Stimulated activated naive CD4-positive, alpha-beta T cell treated with Interleukin-2 at 50 U/mL for 16 hours (primary cell): ENCODE measurements at regions not wholly inside any gene's neighbourhood (a gene's known extent, or its start where the extent isn't known, plus 50 kb on each side); places are given as distances from the start of the nearest gene placed in this dataset.
"Not testable (repeated sequence)": the region's sequence is repeated elsewhere in the genome, so short reads cannot be mapped to it uniquely, and the experiment has no call there.

Source experiments
- DNase-seq: peaks from one replicate; lab custom pipeline; 2025; lab: John Stamatoyannopoulos, UW

- no peak for DNase-seq
Measured at GRCh38 chr1:143611159-143611558, 360.6 kb downstream of the FAM72C start.

DNA sequence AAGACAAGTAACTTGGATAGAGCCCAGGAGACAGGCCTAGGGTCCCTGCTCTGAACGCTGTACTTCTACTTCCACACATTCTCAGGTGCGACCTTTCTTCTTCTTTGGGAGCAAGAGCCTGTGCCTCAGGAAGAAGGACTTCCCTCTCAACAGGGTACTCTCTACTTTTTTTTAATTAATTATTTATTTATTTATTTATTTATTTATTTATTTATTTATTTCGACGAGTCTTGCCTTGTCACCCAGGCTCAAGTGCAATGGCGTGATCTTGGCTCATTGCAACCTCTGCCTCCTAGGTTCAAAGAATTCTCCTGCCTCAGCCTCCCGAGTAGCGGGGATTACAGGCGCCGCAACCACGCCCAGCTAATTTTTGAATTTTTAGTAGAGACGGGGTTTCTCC, 361.6 kb downstream of the FAM72C start:
- DNase-seq, result no peak

GRCh38 chr1:143604887-143605286, 366.9 kb downstream of the FAM72C start:
- DNase-seq, result no peak

GRCh38 chr1:143584508-143584907, 387.3 kb downstream of the FAM72C start:
- DNase-seq, result no peak

DNA sequence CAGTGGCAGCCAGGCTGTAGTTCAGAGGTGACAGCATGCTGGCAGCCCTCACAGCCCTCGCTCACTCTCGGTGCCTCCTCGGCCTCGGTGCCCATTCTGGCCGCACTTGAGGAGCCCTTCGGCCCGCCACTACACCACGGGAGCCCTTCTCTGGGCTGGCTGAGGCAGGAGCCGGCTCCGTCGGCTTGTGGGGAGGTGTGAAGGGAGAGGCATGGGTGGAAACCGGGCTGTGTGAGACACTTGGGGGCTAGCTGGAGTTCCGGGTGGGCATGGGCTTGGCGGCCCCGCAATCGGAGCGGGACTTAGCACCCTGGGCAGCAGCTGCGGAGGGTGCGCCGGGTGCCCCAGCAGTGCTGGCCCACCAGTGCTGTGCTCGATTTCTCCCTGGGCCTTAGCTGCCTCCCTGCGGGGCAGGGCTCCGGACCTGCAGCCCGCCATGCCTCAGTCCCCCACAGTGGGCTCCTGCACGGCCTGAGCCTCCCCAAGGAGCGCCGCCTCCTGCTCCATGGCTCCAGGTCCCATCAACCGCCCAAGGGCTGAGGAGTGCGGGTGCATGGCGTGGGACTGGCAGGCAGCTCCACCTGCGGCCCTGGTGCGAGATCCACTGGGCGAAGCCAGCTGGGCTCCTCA, 396.8 kb downstream of the FAM72C start:
- DNase-seq, result no peak

DNA sequence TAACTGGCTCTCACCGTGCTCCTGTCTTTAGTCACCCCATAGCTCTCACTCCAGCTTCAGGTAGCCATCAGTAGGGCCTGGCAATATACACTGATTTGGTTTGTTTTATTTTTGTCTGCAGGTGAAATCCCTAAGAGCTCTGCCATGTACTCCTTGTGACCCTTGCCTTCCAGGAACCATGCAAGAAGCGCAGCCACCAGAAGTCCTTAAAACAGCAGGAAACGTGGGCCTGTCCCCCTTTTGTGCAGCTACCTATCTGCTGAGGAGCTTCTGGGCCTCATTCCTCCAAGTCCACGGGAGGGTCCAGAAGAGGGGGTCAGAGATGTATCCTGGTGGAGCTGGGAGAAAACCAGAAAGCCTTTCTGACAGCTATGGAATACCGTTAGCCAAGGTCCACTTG, 399.1 kb downstream of the FAM72C start:
- not testable (repeated sequence) for DNase-seq

GRCh38 chr1:143563761-143564160, 408.0 kb downstream of the FAM72C start:
- not testable (repeated sequence) for DNase-seq

DNA sequence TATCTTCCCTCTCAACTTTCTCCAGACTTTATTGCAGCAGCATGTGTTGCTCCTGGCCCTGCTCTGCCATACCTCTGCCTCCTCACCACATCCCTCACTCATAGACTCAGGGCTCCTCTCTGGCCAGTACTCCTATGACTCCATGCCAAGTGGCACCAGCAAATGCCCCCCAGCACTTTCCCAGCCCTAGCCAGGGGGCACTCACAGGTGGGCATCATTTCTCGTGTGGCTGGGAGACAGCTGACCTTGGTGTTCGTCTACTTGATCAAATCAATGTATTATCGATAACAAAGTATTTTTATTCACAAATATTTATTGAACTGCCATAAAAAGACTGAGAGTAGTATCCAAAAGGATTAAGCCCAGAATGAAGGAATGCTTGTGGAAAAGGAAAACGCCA, 418.2 kb downstream of the FAM72C start:
- DNase-seq, result no peak

DNA sequence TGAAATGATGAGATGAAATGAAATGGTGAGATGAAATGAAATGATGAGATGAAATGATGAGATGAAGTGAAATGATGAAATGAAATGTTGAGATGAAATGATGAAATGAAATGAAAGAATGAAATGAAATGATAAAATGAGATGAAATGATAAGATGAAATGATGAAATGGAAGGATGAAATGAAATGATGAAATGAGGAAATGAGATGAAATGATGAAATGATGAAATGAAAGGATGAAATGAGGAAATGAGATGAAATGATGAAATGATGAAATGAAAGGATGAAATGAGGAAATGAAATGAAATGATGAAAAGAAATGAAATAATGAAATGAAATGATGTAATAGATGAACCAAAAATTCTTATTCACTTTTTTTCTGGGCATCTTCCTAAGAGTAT, 467.1 kb downstream of the FAM72C start:
- not testable (repeated sequence) for DNase-seq

DNA sequence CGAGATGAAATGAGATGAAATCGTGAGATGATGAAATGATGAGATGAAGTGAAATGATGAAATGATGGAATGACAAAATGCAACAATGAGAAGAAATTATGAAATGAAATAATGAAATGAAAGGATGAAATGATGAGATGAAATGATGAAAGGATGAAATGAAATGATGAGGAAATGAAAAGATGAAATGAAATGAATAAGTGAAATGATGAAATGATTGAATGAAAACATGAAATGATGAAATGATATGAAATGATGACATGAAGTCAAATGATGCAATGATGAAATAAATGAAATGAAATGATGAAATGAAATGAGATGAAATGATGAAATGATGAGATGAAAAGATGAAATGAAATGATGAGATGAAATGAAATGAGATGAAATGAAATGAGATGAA, 467.7 kb downstream of the FAM72C start:
- DNase-seq, result not testable (repeated sequence)

- DNase-seq, result not testable (repeated sequence)
Measured at GRCh38 chr1:143503048-143503447, 468.7 kb downstream of the FAM72C start.

- DNase-seq, result not testable (repeated sequence)
Measured at GRCh38 chr1:143502038-143502437, 469.7 kb downstream of the FAM72C start.

GRCh38 chr1:143498059-143498749, 473.6 kb downstream of the FAM72C start:
- not testable (repeated sequence) for DNase-seq

- no peak for DNase-seq
Measured at GRCh38 chr1:143497374-143497747, 474.4 kb downstream of the FAM72C start.

DNA sequence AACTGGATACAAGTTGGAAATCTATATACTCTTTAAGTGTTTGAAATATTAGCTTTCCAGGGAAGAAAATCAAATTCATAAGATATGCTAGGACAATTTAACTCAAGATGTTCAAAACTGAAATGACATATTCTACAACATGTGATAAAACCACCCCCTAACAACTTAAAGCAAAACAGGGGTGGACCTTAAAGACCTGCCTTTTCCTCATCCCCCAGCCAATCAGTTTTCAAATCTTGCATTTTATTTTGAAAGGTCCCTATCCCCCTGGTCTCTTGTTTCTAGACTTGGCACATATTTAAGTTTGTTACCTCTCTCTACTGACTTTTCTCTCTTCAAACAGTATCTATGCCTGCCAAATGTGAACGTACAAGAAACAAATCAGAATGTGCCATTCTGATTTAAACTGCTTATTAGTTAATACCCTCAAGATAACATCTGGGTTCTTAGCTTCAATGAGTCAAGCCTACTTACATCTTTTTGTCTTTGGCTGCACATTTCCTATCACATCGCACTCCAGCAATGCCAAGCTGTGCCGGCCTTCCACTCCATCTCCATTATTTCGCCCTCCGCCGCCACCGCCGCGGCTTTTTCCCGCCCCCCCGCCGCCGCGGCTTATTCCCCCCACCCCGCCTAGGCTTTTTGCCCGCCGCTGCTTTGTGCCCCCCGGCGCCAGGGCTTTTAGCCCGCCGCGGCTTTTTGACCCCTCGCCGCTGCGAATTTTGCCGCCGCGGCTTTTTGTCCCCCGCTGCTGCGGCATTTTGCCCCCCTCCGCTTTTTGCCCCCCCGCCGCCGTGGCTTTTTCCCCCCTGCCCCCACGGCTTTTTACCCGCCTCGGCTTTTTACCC, 475.0 kb downstream of the FAM72C start:
- not testable (repeated sequence) for DNase-seq
